ENCODE measurements at regions not wholly inside any gene's neighbourhood (a gene's known extent, or its start where the extent isn't known, plus 50 kb on each side); places are given as distances from the start of the nearest gene placed in this dataset.
"Not testable (repeated sequence)": the region's sequence is repeated elsewhere in the genome, so short reads cannot be mapped to it uniquely, and the experiment has no call there.

GRCh38 chr22:23382428-23383218 lies 197.5 kb downstream of the IGLL1 start:
- DNase-seq (ENCODE audit: low spot score) (peak; percentile 56), ATAC-seq (no peak)
- no peaks in the 10 kb centered on the region for H3K36me3 Mint-ChIP-seq
- H3K27me3 Mint-ChIP-seq: peaks cover 0 to 2% of the 10 kb centered on the region in 2 donors
- H3K4me3 Mint-ChIP-seq: no peak overlapping the region
- no peaks in the 10 kb centered on the region for H3K9me3 Mint-ChIP-seq
- no peak overlapping the region for H3K27ac Mint-ChIP-seq
- peaks cover 0 to 9% of the 10 kb centered on the region in 2 donors for H3K4me1 Mint-ChIP-seq (ENCODE audit: low read depth in 2 of 2)

DNA sequence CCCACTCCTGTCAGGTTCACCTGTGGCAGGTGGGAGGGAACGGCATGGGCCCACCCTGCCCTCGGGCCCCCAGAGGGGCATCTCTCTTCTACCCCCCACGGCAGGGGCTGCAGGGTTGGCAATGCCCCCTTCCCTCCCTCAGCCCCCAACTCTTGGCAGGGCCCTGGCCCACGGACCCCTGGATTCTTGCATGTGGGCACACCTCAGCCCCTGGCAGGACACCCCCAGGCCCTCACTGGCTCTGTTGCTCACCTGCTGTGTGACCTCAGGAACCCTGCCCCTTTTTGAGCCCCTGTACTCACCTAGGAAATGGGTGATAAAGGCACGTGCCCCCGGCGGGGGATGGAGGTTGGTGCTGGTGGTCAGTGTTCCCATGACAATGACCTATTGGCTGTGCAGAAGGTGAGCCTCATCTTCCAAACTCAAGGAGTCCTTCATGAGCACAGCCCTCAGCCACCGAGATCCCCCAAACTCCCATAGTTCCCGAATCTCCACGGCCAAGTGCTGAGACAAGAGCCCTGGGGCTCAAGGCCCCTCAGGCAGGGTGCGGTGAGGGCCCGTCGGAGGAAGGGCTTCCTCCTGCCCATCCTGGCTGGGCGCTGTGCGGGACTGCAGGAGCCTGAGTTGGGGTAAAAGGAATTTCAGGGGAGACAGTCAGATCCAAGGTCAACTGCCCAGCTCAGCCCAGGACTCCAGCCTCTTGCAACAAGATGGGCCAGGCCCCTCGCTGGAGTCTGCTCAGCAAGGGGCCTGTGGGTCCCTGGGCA lies 198.2 kb downstream of the IGLL1 start:
- Mint-ChIP-seq H3K4me1 (ENCODE audit: low read depth in 2 of 2) (peaks cover 0 to 9% of the 10 kb centered on the region in 2 donors), H3K27ac (no peak overlapping the region), H3K9me3 (no peaks in the 10 kb centered on the region), H3K27me3 (peaks cover 2 to 6% of the 10 kb centered on the region in 2 donors), H3K36me3 (no peaks in the 10 kb centered on the region), H3K4me3 (no peak overlapping the region)
- peak; percentile 25 for DNase-seq (ENCODE audit: low spot score)
- ATAC-seq: no peak

DNA sequence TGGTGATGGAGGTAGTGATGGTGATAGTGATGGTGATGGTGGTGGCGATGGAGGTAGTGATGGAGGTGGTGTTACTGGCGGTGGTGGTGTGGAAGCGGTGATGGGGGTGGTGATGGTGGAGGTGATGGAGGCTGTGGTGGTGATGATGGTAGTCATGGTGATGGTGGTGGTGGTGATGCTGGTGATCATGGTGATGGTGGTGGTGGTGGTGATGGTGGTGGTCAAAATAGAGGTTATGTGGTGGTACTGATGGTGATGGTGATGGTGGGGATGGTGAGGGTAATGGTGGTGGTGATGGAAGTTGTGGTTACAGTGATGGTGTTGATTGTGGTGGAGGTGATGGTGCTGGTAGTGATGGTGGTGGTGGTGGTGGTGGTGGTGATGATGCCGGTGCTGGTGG lies 199.2 kb downstream of the IGLL1 start:
- ATAC-seq (no peak), DNase-seq (ENCODE audit: low spot score) (no peak)
- Mint-ChIP-seq H3K9me3 (no peaks in the 10 kb centered on the region), H3K4me1 (ENCODE audit: low read depth in 2 of 2) (peaks cover 0 to 9% of the 10 kb centered on the region in 2 donors), H3K27ac (no peak overlapping the region), H3K4me3 (no peak overlapping the region), H3K36me3 (no peaks in the 10 kb centered on the region), H3K27me3 (peaks cover 4 to 13% of the 10 kb centered on the region in 2 donors)

DNA sequence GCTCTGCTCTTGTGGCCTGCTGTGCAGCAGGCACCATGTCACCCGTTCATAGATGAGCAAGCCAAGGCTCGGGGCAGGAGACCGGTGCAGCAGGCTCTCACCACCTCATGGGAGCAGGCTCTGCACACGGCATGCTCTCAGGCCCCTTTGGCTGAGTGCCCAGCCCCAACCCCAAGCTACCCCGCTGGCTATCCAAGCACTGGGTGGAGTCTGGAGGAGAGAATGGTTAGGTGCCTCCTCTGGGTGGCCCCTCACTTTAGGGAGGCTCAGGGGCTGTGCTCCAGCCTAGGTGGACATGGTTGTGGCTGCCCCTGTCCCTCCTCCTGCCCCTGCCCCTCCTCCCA lies 199.9 kb downstream of the IGLL1 start:
- peaks cover 0 to 9% of the 10 kb centered on the region in 2 donors for H3K4me1 Mint-ChIP-seq (ENCODE audit: low read depth in 2 of 2)
- no peak overlapping the region for H3K4me3 Mint-ChIP-seq
- no peaks in the 10 kb centered on the region for H3K36me3 Mint-ChIP-seq
- H3K27me3 Mint-ChIP-seq: peaks cover 5 to 20% of the 10 kb centered on the region in 2 donors
- ATAC-seq: no peak
- H3K9me3 Mint-ChIP-seq: no peaks in the 10 kb centered on the region
- no peak overlapping the region for H3K27ac Mint-ChIP-seq
- peak; percentile 29 for DNase-seq (ENCODE audit: low spot score)

- not testable (repeated sequence) for H3K4me1 Mint-ChIP-seq (ENCODE audit: low read depth in 2 of 2); H3K4me3 Mint-ChIP-seq; H3K9me3 Mint-ChIP-seq; H3K36me3 Mint-ChIP-seq; ATAC-seq; H3K27ac Mint-ChIP-seq
- peaks cover 7 to 24% of the 10 kb centered on the region in 2 donors for H3K27me3 Mint-ChIP-seq
- DNase-seq (ENCODE audit: low spot score): peak; percentile 54
Observed at GRCh38 chr22:23379540-23380229, 199.4 kb downstream of the BCR start.

- peaks cover 8 to 26% of the 10 kb centered on the region in 2 donors for H3K27me3 Mint-ChIP-seq
- DNase-seq (ENCODE audit: low spot score) (no peak), ATAC-seq (no peak)
- no peak overlapping the region for H3K4me3 Mint-ChIP-seq
- H3K27ac Mint-ChIP-seq: no peak overlapping the region
- H3K36me3 Mint-ChIP-seq: no peaks in the 10 kb centered on the region
- peaks cover 0 to 9% of the 10 kb centered on the region in 2 donors for H3K4me1 Mint-ChIP-seq (ENCODE audit: low read depth in 2 of 2)
- no peaks in the 10 kb centered on the region for H3K9me3 Mint-ChIP-seq
Observed at GRCh38 chr22:23377767-23378166, 197.5 kb downstream of the BCR start.

DNA sequence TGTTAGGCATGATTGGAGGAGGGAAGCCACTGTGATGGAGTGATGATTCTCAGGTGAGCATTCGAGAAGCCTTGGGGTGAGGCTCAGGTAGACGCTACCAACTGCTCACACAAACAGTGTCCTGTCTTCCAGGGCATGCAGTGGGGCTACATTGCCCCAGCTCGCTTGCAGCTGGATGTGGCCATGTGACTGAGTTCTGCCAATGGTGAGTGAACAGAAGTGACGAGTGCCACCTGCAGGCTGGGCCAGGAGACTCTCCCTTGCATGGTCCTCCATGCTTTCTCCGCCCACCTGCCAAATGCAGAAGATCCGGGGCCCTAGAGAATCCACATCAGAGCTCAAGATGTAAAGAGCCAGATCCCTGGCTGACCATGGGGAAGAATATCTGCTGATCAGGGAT lies 195.9 kb downstream of the BCR start:
- H3K4me3 Mint-ChIP-seq: no peak overlapping the region
- peaks cover 8 to 26% of the 10 kb centered on the region in 2 donors for H3K27me3 Mint-ChIP-seq
- DNase-seq (ENCODE audit: low spot score) (peak; percentile 52), ATAC-seq (peak; percentile 50 to 66)
- no peaks in the 10 kb centered on the region for H3K9me3 Mint-ChIP-seq
- no peak overlapping the region for H3K27ac Mint-ChIP-seq
- no peaks in the 10 kb centered on the region for H3K36me3 Mint-ChIP-seq
- peaks cover 0 to 7% of the 10 kb centered on the region in 2 donors for H3K4me1 Mint-ChIP-seq (ENCODE audit: low read depth in 2 of 2)

- H3K36me3 Mint-ChIP-seq: no peaks in the 10 kb centered on the region
- ATAC-seq: no peak
- H3K4me3 Mint-ChIP-seq: no peak overlapping the region
- peak; percentile 31 for DNase-seq (ENCODE audit: low spot score)
- no peak overlapping the region for H3K27ac Mint-ChIP-seq
- peaks cover 8 to 26% of the 10 kb centered on the region in 2 donors for H3K27me3 Mint-ChIP-seq
- no peaks in the 10 kb centered on the region for H3K4me1 Mint-ChIP-seq (ENCODE audit: low read depth in 2 of 2)
- H3K9me3 Mint-ChIP-seq: no peaks in the 10 kb centered on the region
Observed at GRCh38 chr22:23375031-23375827, 194.9 kb downstream of the BCR start.

DNA sequence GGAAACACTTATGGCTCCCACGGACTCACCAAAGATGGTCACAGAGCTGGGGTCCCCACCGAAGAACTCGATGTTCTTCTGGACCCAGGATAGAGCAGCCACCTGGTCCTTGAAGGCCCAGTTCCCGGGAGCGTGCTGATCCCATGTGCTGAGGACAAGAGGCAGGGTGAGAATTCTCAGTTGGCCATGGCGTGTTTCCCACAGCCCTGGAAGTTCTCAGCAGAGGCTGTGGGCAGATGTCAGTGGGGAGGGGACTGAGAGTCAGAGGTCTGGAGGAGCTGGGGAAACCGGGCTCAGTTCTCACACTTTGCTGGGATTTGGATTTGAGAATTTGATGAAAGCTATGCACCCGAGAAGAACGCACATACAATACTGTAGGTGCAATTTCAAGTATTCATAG lies 193.3 kb downstream of the BCR start:
- Mint-ChIP-seq H3K4me3 (no peak overlapping the region), H3K36me3 (no peaks in the 10 kb centered on the region), H3K27ac (no peak overlapping the region), H3K9me3 (no peaks in the 10 kb centered on the region), H3K27me3 (peaks cover 10 to 33% of the 10 kb centered on the region in 2 donors), H3K4me1 (ENCODE audit: low read depth in 2 of 2) (no peaks in the 10 kb centered on the region)
- ATAC-seq (no peak), DNase-seq (ENCODE audit: low spot score) (peak; percentile 13)

GRCh38 chr22:23370251-23370650 lies 189.9 kb downstream of the BCR start:
- ATAC-seq (no peak), DNase-seq (ENCODE audit: low spot score) (peak; percentile 10)
- peaks cover 11 to 30% of the 10 kb centered on the region in 2 donors for H3K27me3 Mint-ChIP-seq
- no peaks in the 10 kb centered on the region for H3K4me1 Mint-ChIP-seq (ENCODE audit: low read depth in 2 of 2)
- H3K4me3 Mint-ChIP-seq: no peak overlapping the region
- no peaks in the 10 kb centered on the region for H3K9me3 Mint-ChIP-seq
- no peak overlapping the region for H3K27ac Mint-ChIP-seq
- H3K36me3 Mint-ChIP-seq: no peaks in the 10 kb centered on the region

GRCh38 chr22:23369054-23369685 lies 188.9 kb downstream of the BCR start:
- Mint-ChIP-seq H3K4me1 (ENCODE audit: low read depth in 2 of 2) (no peaks in the 10 kb centered on the region), H3K27me3 (peaks cover 8 to 24% of the 10 kb centered on the region in 2 donors), H3K36me3 (no peaks in the 10 kb centered on the region), H3K9me3 (no peaks in the 10 kb centered on the region), H3K4me3 (no peak overlapping the region), H3K27ac (no peak overlapping the region)
- DNase-seq (ENCODE audit: low spot score) (peak; percentile 34), ATAC-seq (no peak)

Measured in natural killer cell treated with Interleukin-12 subunit alpha and Interleukin-12 subunit beta and Interleukin-15 and Interleukin-18, amount 100 ng/mL, for 72 hours (primary cell).